Heart left ventricle (tissue), 13 donors: ENCODE measurements at regions not wholly inside any gene's neighbourhood (a gene's known extent, or its start where the extent isn't known, plus 50 kb on each side); places are given as distances from the start of the nearest gene placed in this dataset.

Source experiments
- POLR2A ChIP-seq, 2 donors: fragments of 450-650 bp; IDR thresholded peaks; one replicate each; pipeline ENCODE4 v1.6.1; 2017; ENCODE audit warnings: antibody characterized with exemption in 2 of 2, mild to moderate bottlenecking in 2 of 2, moderate library complexity in 2 of 2
- TF ChIP-seq, protein P1 (sequence below), 12 donors: fragments of 200-600 bp; sonication (generic) in 4 of 12; IDR thresholded peaks; one replicate each; pipeline versions ENCODE4 v1.5.0 to v1.8.0; 2018 to 2022; ENCODE audit warnings: antibody characterized with exemption in 12 of 12, mild to moderate bottlenecking in 5 of 12
- donor health status: ischemic (EF 13 %, LVEDD 7.1; RV severe dilation, severe dysfunction).
- donor health status: DM: no; HTN: yes; CAD: no.
- donor health status: DM: no; HTN: no; CAD: no.
- donor health status: ischemic (EF 25% LVEDD 6.9; RV normal size, moderate dysfunction).
- donor health status: ischemic (EF 25% LVEDD 5.7; RV mildly dilated, moderate dysfunction).
- donor health status: ischemic (EF 35%, LVEDD 5.7; RV mildly dilated, moderate dysfunction).
- donor health status: nonischemic (EF 11% LVEDD 7.7; RV severe dilation, severe dysfunction).
- donor health status: DM: yes; HTN: yes; CAD: no.
- donor health status: PGD.
- donor health status: ischemic (EF 29% LVEDD 5.4; RV normal size, mild dysfunction).
- donor health status: nonischemic (EF 23%, LVEDD 6.1; RV moderate dilation, normal function).

DNA sequence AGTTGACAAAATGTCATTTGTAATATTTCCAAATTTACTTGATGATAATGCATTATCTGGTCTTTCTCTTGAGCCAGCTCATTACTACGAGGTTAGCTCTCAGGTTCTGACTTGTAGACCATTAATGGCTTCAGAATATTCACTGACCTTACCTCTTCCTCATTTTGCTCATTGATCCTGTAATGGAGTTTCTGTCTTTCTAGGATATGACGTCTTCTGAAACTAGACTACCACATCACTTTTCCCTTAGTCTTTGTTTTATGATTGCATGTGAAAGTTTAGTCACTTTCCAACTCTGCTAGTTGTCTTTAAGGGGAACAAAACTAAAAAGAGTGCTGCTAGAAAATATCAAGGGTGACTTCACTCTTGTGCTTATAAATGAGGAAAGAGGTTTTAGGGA, 697.6 kb downstream of the JRKL start:
- TF ChIP-seq, protein P1, sequence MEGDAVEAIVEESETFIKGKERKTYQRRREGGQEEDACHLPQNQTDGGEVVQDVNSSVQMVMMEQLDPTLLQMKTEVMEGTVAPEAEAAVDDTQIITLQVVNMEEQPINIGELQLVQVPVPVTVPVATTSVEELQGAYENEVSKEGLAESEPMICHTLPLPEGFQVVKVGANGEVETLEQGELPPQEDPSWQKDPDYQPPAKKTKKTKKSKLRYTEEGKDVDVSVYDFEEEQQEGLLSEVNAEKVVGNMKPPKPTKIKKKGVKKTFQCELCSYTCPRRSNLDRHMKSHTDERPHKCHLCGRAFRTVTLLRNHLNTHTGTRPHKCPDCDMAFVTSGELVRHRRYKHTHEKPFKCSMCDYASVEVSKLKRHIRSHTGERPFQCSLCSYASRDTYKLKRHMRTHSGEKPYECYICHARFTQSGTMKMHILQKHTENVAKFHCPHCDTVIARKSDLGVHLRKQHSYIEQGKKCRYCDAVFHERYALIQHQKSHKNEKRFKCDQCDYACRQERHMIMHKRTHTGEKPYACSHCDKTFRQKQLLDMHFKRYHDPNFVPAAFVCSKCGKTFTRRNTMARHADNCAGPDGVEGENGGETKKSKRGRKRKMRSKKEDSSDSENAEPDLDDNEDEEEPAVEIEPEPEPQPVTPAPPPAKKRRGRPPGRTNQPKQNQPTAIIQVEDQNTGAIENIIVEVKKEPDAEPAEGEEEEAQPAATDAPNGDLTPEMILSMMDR (IDR thresholded peaks at IDR 0.05): no peak
- no peak for TF ChIP-seq POLR2A (IDR thresholded peaks at IDR 0.05)
